ENCODE measurements at regions not wholly inside any gene's neighbourhood (a gene's known extent, or its start where the extent isn't known, plus 50 kb on each side); places are given as distances from the start of the nearest gene placed in this dataset.
"Not testable (repeated sequence)": the region's sequence is repeated elsewhere in the genome, so short reads cannot be mapped to it uniquely, and the experiment has no call there.

GRCh38 chr1:238953448-238954010 lies 432.8 kb upstream of the CHRM3 start:
- no peaks in the 10 kb centered on the region for H3K4me1 ChIP-seq (ENCODE audit: control insufficient read depth, insufficient read depth, low read length)
- no peak overlapping the region for H3K4me3 ChIP-seq (ENCODE audit: low read length)
- H3K4me2 ChIP-seq (ENCODE audit: low read length) = no peak overlapping the region
- H3K9ac ChIP-seq (ENCODE audit: low read depth, low read length) = no peak overlapping the region
- no peaks in the 10 kb centered on the region for H3K36me3 ChIP-seq (ENCODE audit: insufficient read depth, low read length)
- no peaks in the 10 kb centered on the region for H3K9me3 ChIP-seq (replicated peaks; ENCODE audit: low read length)
- H3K27me3 ChIP-seq (ENCODE audit: control insufficient read depth, insufficient read depth, low read length) = no peaks in the 10 kb centered on the region

DNA sequence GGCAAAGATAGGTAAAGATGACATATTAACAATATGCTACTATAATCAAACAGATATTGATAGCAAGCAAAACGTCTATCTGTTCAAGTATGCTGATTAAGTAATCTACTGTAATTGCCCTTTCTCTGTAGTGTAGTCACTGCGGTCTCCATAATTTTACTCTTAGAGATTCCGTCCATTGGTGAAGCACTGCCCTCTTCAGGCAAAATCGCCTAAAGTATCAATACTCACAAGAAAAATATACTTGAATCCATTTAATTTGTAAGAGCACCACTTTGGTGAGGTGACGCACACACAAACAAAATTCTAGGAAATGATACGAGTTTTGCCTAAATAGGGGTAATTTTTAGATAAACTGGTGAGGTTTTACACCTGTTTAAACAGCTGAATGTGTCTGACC lies 434.6 kb upstream of the CHRM3 start:
- Histone ChIP-seq H3K9me3 (replicated peaks; ENCODE audit: low read length) (no peaks in the 10 kb centered on the region), H3K4me2 (ENCODE audit: low read length) (no peak overlapping the region), H3K4me1 (ENCODE audit: control insufficient read depth, insufficient read depth, low read length) (no peaks in the 10 kb centered on the region), H3K27me3 (ENCODE audit: control insufficient read depth, insufficient read depth, low read length) (no peaks in the 10 kb centered on the region), H3K36me3 (ENCODE audit: insufficient read depth, low read length) (no peaks in the 10 kb centered on the region), H3K4me3 (ENCODE audit: low read length) (no peak overlapping the region), H3K9ac (ENCODE audit: low read depth, low read length) (no peak overlapping the region)

- Histone ChIP-seq H3K9ac (ENCODE audit: low read depth, low read length) (no peak overlapping the region), H3K4me2 (ENCODE audit: low read length) (no peak overlapping the region), H3K4me1 (ENCODE audit: control insufficient read depth, insufficient read depth, low read length) (no peaks in the 10 kb centered on the region), H3K36me3 (ENCODE audit: insufficient read depth, low read length) (no peaks in the 10 kb centered on the region), H3K27me3 (ENCODE audit: control insufficient read depth, insufficient read depth, low read length) (no peaks in the 10 kb centered on the region), H3K9me3 (replicated peaks; ENCODE audit: low read length) (no peaks in the 10 kb centered on the region), H3K4me3 (ENCODE audit: low read length) (no peak overlapping the region)
These were observed 435.6 kb upstream of the CHRM3 start for GRCh38 chr1:238950784-238951183.

GRCh38 chr1:238950017-238950416 lies 436.4 kb upstream of the CHRM3 start:
- Histone ChIP-seq H3K9ac (ENCODE audit: low read depth, low read length) (no peak overlapping the region), H3K9me3 (replicated peaks; ENCODE audit: low read length) (no peaks in the 10 kb centered on the region), H3K36me3 (ENCODE audit: insufficient read depth, low read length) (no peaks in the 10 kb centered on the region), H3K27me3 (ENCODE audit: control insufficient read depth, insufficient read depth, low read length) (no peaks in the 10 kb centered on the region), H3K4me1 (ENCODE audit: control insufficient read depth, insufficient read depth, low read length) (no peaks in the 10 kb centered on the region), H3K4me2 (ENCODE audit: low read length) (no peak overlapping the region), H3K4me3 (ENCODE audit: low read length) (no peak overlapping the region)

DNA sequence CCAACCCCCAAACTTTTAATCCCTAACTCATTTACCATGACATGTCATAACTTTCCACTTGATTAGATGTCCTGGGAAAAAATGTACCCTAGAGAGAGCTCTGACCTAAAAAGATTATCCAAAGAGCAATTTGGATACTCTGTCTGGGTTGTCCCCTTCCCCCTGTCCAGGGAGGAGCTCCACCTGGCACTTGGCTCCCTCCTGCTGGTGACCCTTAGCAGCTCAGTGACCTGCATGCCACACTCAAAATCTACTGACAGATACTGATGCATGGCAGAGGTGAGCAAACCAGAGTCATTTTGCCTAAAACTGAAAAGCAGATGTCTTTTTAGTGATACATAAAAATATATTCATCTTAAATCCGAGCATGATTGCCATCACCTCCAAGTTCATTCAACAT lies 442.3 kb upstream of the CHRM3 start:
- Histone ChIP-seq H3K4me1 (ENCODE audit: control insufficient read depth, insufficient read depth, low read length) (no peaks in the 10 kb centered on the region), H3K9me3 (replicated peaks; ENCODE audit: low read length) (peaks cover 4% of the 10 kb centered on the region), H3K4me3 (ENCODE audit: low read length) (no peak overlapping the region), H3K4me2 (ENCODE audit: low read length) (no peak overlapping the region), H3K9ac (ENCODE audit: low read depth, low read length) (no peak overlapping the region), H3K36me3 (ENCODE audit: insufficient read depth, low read length) (no peaks in the 10 kb centered on the region), H3K27me3 (ENCODE audit: control insufficient read depth, insufficient read depth, low read length) (no peaks in the 10 kb centered on the region)

GRCh38 chr1:238927899-238928298 lies 458.5 kb upstream of the CHRM3 start:
- Histone ChIP-seq H3K4me1 (ENCODE audit: control insufficient read depth, insufficient read depth, low read length) (no peaks in the 10 kb centered on the region), H3K27me3 (ENCODE audit: control insufficient read depth, insufficient read depth, low read length) (no peaks in the 10 kb centered on the region), H3K9me3 (replicated peaks; ENCODE audit: low read length) (peaks cover 5% of the 10 kb centered on the region), H3K36me3 (ENCODE audit: insufficient read depth, low read length) (no peaks in the 10 kb centered on the region), H3K4me2 (ENCODE audit: low read length) (no peak overlapping the region), H3K4me3 (ENCODE audit: low read length) (no peak overlapping the region), H3K9ac (ENCODE audit: low read depth, low read length) (no peak overlapping the region)

GRCh38 chr1:238916828-238917227 lies 469.5 kb upstream of the CHRM3 start:
- no peaks in the 10 kb centered on the region for H3K36me3 ChIP-seq (ENCODE audit: insufficient read depth, low read length)
- H3K4me3 ChIP-seq (ENCODE audit: low read length) = no peak overlapping the region
- no peak overlapping the region for H3K4me2 ChIP-seq (ENCODE audit: low read length)
- no peaks in the 10 kb centered on the region for H3K27me3 ChIP-seq (ENCODE audit: control insufficient read depth, insufficient read depth, low read length)
- no peaks in the 10 kb centered on the region for H3K9me3 ChIP-seq (replicated peaks; ENCODE audit: low read length)
- H3K4me1 ChIP-seq (ENCODE audit: control insufficient read depth, insufficient read depth, low read length) = no peaks in the 10 kb centered on the region
- no peak overlapping the region for H3K9ac ChIP-seq (ENCODE audit: low read depth, low read length)

- Histone ChIP-seq H3K4me3 (ENCODE audit: low read length) (no peak overlapping the region), H3K9ac (ENCODE audit: low read depth, low read length) (no peak overlapping the region), H3K9me3 (replicated peaks; ENCODE audit: low read length) (no peaks in the 10 kb centered on the region), H3K4me2 (ENCODE audit: low read length) (no peak overlapping the region), H3K4me1 (ENCODE audit: control insufficient read depth, insufficient read depth, low read length) (no peaks in the 10 kb centered on the region), H3K27me3 (ENCODE audit: control insufficient read depth, insufficient read depth, low read length) (no peaks in the 10 kb centered on the region), H3K36me3 (ENCODE audit: insufficient read depth, low read length) (no peaks in the 10 kb centered on the region)
These were observed 472.0 kb upstream of the CHRM3 start for GRCh38 chr1:238914346-238914745.

DNA sequence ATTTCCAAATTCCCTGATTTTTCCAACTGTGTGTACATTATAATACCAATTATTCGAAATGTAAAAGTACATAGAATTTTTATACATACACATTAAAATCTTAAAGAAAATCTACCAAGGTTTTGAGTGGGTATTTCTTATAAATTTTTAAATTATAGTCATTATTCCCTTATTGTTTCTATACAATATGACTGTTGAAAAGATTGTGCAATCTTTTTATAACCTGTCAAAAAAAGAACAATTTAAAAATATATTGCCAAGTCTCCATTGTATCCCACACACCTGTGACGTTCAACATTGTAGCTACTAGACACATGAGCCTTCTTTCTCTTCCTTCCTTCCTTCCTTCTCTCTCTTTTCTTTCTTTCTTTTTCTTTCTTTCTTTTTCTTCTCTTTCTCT lies 473.2 kb upstream of the CHRM3 start:
- no peaks in the 10 kb centered on the region for H3K9me3 ChIP-seq (replicated peaks; ENCODE audit: low read length)
- H3K4me2 ChIP-seq (ENCODE audit: low read length) = no peak overlapping the region
- no peak overlapping the region for H3K9ac ChIP-seq (ENCODE audit: low read depth, low read length)
- H3K4me3 ChIP-seq (ENCODE audit: low read length) = no peak overlapping the region
- no peaks in the 10 kb centered on the region for H3K36me3 ChIP-seq (ENCODE audit: insufficient read depth, low read length)
- H3K4me1 ChIP-seq (ENCODE audit: control insufficient read depth, insufficient read depth, low read length) = no peaks in the 10 kb centered on the region
- no peaks in the 10 kb centered on the region for H3K27me3 ChIP-seq (ENCODE audit: control insufficient read depth, insufficient read depth, low read length)

- H3K9me3 ChIP-seq (replicated peaks; ENCODE audit: low read length) = no peaks in the 10 kb centered on the region
- H3K36me3 ChIP-seq (ENCODE audit: insufficient read depth, low read length) = no peaks in the 10 kb centered on the region
These were observed 474.2 kb upstream of the CHRM3 start for GRCh38 chr1:238912148-238912547.

GRCh38 chr1:238902752-238903151 lies 483.6 kb upstream of the CHRM3 start:
- not testable (repeated sequence) for H3K9me3 ChIP-seq (replicated peaks; ENCODE audit: low read length); H3K27me3 ChIP-seq (ENCODE audit: control insufficient read depth, insufficient read depth, low read length); H3K4me2 ChIP-seq (ENCODE audit: low read length); H3K4me1 ChIP-seq (ENCODE audit: control insufficient read depth, insufficient read depth, low read length); H3K36me3 ChIP-seq (ENCODE audit: insufficient read depth, low read length); H3K9ac ChIP-seq (ENCODE audit: low read depth, low read length); H3K4me3 ChIP-seq (ENCODE audit: low read length)

More at GRCh38 chr1:238912148-238912547, 474.2 kb upstream of the CHRM3 start:
- H3K9ac ChIP-seq (ENCODE audit: low read depth, low read length) = no peak overlapping the region
- H3K4me3 ChIP-seq (ENCODE audit: low read length) = no peak overlapping the region
- H3K27me3 ChIP-seq (ENCODE audit: control insufficient read depth, insufficient read depth, low read length) = no peaks in the 10 kb centered on the region
- no peaks in the 10 kb centered on the region for H3K4me1 ChIP-seq (ENCODE audit: control insufficient read depth, insufficient read depth, low read length)
- H3K4me2 ChIP-seq (ENCODE audit: low read length) = no peak overlapping the region

DNA sequence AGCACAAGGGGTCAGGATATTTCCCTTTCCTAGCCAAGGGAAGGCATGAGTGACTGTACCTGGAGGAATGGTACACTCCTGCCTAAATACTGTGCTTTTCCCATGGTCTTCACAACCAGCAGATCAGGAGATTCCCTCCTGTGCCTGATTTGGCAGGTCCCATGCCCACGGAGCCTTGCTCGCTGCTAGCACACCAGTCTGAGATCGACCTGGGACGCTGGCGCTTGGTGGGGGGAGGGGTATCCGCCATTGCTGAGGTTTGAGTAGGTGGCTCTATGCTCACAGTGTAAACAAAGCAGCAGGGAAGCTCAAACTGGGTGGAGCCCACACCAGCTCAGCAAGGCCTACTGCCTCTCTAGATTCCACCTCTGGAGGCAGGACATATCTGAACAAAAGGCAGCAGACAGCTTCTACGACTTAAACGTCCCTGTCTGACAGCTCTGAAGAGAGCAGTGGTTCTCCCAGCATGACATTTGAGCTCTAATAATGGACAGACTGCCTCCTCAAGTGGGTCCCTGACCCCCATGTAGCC lies 486.0 kb upstream of the CHRM3 start:
- Histone ChIP-seq H3K36me3 (ENCODE audit: insufficient read depth, low read length) (no peaks in the 10 kb centered on the region), H3K9me3 (replicated peaks; ENCODE audit: low read length) (no peaks in the 10 kb centered on the region), H3K4me3 (ENCODE audit: low read length) (no peak overlapping the region), H3K4me1 (ENCODE audit: control insufficient read depth, insufficient read depth, low read length) (no peaks in the 10 kb centered on the region), H3K27me3 (ENCODE audit: control insufficient read depth, insufficient read depth, low read length) (no peaks in the 10 kb centered on the region), H3K4me2 (ENCODE audit: low read length) (no peak overlapping the region), H3K9ac (ENCODE audit: low read depth, low read length) (no peak overlapping the region)
